ENCODE measurements at regions not wholly inside any gene's neighbourhood (a gene's known extent, or its start where the extent isn't known, plus 50 kb on each side); places are given as distances from the start of the nearest gene placed in this dataset.

DNA sequence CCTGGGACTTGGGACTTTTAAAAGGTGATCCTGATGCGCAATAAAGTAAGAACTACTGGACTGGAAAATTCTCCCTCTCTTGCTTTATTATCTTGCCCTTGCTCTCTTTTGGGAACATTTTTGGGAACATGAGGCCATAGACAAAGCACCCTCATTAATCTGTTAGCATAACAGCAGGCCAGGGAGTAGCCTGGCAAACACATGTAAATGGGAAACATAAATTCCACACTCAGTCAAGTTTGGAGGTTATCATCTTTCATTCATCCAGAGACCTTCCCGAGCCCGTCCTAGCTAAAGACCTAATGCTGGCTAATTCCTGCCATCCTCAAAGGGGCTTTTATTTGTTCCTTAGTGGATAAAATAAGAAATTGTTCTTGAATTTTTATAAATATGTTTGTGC, 162.8 kb upstream of the ARX start:
- TF ChIP-seq TARDBP (IDR thresholded peaks at IDR 0.05; ENCODE audit: borderline replicate concordance) (no peak), BCL11A (IDR thresholded peaks at IDR 0.05; ENCODE audit: low read depth, low read length) (no peak), FOXM1 (IDR thresholded peaks at IDR 0.05; ENCODE audit: low read depth, low read length) (no peak), SIX5 (IDR thresholded peaks at IDR 0.05; ENCODE audit: low read depth, low read length, severe bottlenecking) (no peak), EZH2 (IDR thresholded peaks at IDR 0.05; ENCODE audit: borderline replicate concordance, control insufficient read depth, low read depth, low read length) (no peak), EGR1 (IDR thresholded peaks at IDR 0.05; ENCODE audit: borderline replicate concordance in 1 of 2, low read depth in 2 of 2, low read length in 2 of 2) (no peak), PML (IDR thresholded peaks at IDR 0.05; ENCODE audit: low read length) (no peak), POLR2AphosphoS5 (IDR thresholded peaks at IDR 0.05; ENCODE audit: low read length) (no peak), CREM (IDR thresholded peaks at IDR 0.05; ENCODE audit: low read depth) (no peak)
- TF ChIP-seq, protein P1, sequence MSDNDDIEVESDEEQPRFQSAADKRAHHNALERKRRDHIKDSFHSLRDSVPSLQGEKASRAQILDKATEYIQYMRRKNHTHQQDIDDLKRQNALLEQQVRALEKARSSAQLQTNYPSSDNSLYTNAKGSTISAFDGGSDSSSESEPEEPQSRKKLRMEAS (IDR thresholded peaks at IDR 0.05; ENCODE audit: low read depth, low read length), result no peak
- TF ChIP-seq, protein P2, sequence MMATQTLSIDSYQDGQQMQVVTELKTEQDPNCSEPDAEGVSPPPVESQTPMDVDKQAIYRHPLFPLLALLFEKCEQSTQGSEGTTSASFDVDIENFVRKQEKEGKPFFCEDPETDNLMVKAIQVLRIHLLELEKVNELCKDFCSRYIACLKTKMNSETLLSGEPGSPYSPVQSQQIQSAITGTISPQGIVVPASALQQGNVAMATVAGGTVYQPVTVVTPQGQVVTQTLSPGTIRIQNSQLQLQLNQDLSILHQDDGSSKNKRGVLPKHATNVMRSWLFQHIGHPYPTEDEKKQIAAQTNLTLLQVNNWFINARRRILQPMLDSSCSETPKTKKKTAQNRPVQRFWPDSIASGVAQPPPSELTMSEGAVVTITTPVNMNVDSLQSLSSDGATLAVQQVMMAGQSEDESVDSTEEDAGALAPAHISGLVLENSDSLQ (IDR thresholded peaks at IDR 0.05), result no peak
- TF ChIP-seq, protein P3, sequence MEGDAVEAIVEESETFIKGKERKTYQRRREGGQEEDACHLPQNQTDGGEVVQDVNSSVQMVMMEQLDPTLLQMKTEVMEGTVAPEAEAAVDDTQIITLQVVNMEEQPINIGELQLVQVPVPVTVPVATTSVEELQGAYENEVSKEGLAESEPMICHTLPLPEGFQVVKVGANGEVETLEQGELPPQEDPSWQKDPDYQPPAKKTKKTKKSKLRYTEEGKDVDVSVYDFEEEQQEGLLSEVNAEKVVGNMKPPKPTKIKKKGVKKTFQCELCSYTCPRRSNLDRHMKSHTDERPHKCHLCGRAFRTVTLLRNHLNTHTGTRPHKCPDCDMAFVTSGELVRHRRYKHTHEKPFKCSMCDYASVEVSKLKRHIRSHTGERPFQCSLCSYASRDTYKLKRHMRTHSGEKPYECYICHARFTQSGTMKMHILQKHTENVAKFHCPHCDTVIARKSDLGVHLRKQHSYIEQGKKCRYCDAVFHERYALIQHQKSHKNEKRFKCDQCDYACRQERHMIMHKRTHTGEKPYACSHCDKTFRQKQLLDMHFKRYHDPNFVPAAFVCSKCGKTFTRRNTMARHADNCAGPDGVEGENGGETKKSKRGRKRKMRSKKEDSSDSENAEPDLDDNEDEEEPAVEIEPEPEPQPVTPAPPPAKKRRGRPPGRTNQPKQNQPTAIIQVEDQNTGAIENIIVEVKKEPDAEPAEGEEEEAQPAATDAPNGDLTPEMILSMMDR (IDR thresholded peaks at IDR 0.05 in 2 of 3, conservative IDR thresholded peaks at IDR 0.05 in 1 of 3; ENCODE audit: control insufficient read depth in 2 of 3, extremely low read depth in 1 of 3, insufficient read depth in 1 of 3, low read depth in 3 of 3, low read length in 3 of 3), result no peak
- TF ChIP-seq, protein P4, sequence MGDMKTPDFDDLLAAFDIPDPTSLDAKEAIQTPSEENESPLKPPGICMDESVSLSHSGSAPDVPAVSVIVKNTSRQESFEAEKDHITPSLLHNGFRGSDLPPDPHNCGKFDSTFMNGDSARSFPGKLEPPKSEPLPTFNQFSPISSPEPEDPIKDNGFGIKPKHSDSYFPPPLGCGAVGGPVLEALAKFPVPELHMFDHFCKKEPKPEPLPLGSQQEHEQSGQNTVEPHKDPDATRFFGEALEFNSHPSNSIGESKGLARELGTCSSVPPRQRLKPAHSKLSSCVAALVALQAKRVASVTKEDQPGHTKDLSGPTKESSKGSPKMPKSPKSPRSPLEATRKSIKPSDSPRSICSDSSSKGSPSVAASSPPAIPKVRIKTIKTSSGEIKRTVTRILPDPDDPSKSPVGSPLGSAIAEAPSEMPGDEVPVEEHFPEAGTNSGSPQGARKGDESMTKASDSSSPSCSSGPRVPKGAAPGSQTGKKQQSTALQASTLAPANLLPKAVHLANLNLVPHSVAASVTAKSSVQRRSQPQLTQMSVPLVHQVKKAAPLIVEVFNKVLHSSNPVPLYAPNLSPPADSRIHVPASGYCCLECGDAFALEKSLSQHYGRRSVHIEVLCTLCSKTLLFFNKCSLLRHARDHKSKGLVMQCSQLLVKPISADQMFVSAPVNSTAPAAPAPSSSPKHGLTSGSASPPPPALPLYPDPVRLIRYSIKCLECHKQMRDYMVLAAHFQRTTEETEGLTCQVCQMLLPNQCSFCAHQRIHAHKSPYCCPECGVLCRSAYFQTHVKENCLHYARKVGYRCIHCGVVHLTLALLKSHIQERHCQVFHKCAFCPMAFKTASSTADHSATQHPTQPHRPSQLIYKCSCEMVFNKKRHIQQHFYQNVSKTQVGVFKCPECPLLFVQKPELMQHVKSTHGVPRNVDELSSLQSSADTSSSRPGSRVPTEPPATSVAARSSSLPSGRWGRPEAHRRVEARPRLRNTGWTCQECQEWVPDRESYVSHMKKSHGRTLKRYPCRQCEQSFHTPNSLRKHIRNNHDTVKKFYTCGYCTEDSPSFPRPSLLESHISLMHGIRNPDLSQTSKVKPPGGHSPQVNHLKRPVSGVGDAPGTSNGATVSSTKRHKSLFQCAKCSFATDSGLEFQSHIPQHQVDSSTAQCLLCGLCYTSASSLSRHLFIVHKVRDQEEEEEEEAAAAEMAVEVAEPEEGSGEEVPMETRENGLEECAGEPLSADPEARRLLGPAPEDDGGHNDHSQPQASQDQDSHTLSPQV (IDR thresholded peaks at IDR 0.05), result no peak
- TF ChIP-seq, protein P5, sequence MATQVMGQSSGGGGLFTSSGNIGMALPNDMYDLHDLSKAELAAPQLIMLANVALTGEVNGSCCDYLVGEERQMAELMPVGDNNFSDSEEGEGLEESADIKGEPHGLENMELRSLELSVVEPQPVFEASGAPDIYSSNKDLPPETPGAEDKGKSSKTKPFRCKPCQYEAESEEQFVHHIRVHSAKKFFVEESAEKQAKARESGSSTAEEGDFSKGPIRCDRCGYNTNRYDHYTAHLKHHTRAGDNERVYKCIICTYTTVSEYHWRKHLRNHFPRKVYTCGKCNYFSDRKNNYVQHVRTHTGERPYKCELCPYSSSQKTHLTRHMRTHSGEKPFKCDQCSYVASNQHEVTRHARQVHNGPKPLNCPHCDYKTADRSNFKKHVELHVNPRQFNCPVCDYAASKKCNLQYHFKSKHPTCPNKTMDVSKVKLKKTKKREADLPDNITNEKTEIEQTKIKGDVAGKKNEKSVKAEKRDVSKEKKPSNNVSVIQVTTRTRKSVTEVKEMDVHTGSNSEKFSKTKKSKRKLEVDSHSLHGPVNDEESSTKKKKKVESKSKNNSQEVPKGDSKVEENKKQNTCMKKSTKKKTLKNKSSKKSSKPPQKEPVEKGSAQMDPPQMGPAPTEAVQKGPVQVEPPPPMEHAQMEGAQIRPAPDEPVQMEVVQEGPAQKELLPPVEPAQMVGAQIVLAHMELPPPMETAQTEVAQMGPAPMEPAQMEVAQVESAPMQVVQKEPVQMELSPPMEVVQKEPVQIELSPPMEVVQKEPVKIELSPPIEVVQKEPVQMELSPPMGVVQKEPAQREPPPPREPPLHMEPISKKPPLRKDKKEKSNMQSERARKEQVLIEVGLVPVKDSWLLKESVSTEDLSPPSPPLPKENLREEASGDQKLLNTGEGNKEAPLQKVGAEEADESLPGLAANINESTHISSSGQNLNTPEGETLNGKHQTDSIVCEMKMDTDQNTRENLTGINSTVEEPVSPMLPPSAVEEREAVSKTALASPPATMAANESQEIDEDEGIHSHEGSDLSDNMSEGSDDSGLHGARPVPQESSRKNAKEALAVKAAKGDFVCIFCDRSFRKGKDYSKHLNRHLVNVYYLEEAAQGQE (IDR thresholded peaks at IDR 0.05; ENCODE audit: low read depth, low read length), result no peak
